Neuronal stem cell (in vitro differentiated cells): ENCODE measurements at regions not wholly inside any gene's neighbourhood (a gene's known extent, or its start where the extent isn't known, plus 50 kb on each side); places are given as distances from the start of the nearest gene placed in this dataset.

Experiments
- DNase-seq: peaks from one replicate; pipeline ENCODE4 v3.0.0-alpha.2; 2013; ENCODE audit warnings: low spot score
- H2AFZ ChIP-seq: one replicate; pipeline ENCODE4 v1.6.1; 2013; ENCODE audit warnings: mild to moderate bottlenecking, low read length, inconsistent platforms
- H2AK5ac ChIP-seq: 2 replicates; pipeline ENCODE4 v1.6.1; 2013; ENCODE audit warnings: low read depth, mild to moderate bottlenecking, inconsistent platforms, low read length, moderate library complexity, mixed read lengths
- H2BK120ac ChIP-seq: 2 replicates; pipeline ENCODE4 v1.6.1; 2013; ENCODE audit warnings: low read depth, mild to moderate bottlenecking, inconsistent platforms, low read length, moderate library complexity, mixed read lengths
- H2BK12ac ChIP-seq: one replicate; pipeline ENCODE4 v1.6.1; 2013; ENCODE audit warnings: low read length, inconsistent platforms
- H2BK15ac ChIP-seq: 2 replicates; pipeline ENCODE4 v1.6.1; 2013; ENCODE audit warnings: mild to moderate bottlenecking, low read length, inconsistent platforms, mixed read lengths
- H2BK5ac ChIP-seq: one replicate; pipeline ENCODE4 v1.6.1; 2013; ENCODE audit warnings: inconsistent platforms, mild to moderate bottlenecking, low read length, moderate library complexity
- H3K14ac ChIP-seq: one replicate; pipeline ENCODE4 v1.6.1; 2013; ENCODE audit warnings: low read length, inconsistent platforms
- H3K18ac ChIP-seq: 2 replicates; pipeline ENCODE4 v1.6.1; 2013; ENCODE audit warnings: low read length, inconsistent platforms
- H3K23ac ChIP-seq: 2 replicates; pipeline ENCODE4 v1.6.1; 2013; ENCODE audit warnings: low read depth, mild to moderate bottlenecking, mixed read lengths, low read length, inconsistent platforms; ENCODE audit not compliant: poor library complexity
- H3K27ac ChIP-seq: replicated peaks from 3 replicates; pipeline ENCODE4 v1.5.1; 2013; ENCODE audit warnings: low read length, inconsistent platforms
- H3K27me3 ChIP-seq, 3 experiments: 2 replicates each; pipeline ENCODE4 v1.6.1; 2013; ENCODE audit warnings: low read length in 3 of 3, mild to moderate bottlenecking in 2 of 3, inconsistent platforms in 1 of 3, low read depth in 1 of 3, mixed read lengths in 1 of 3, moderate library complexity in 1 of 3; ENCODE audit not compliant: control insufficient read depth in 3 of 3, insufficient read depth in 3 of 3
- H3K36me3 ChIP-seq, 2 donors: replicated peaks in 1 of 2; 2 replicates each; pipeline ENCODE4 v1.6.1; 2013; ENCODE audit warnings: low read length in 2 of 2; ENCODE audit not compliant: control insufficient read depth in 2 of 2, insufficient read depth in 2 of 2
- H3K4ac ChIP-seq: 2 replicates; pipeline ENCODE4 v1.6.1; 2013; ENCODE audit warnings: inconsistent platforms, mild to moderate bottlenecking, low read length, moderate library complexity
- H3K4me1 ChIP-seq, 2 donors: 1 replicate in 1 of 2; 2 replicates in 1 of 2; pipeline ENCODE4 v1.6.1; 2013; ENCODE audit warnings: low read length in 2 of 2, low read depth in 1 of 2; ENCODE audit not compliant: control insufficient read depth in 2 of 2, insufficient read depth in 1 of 2
- H3K4me2 ChIP-seq: one replicate; pipeline ENCODE4 v1.6.1; 2013; ENCODE audit warnings: mild to moderate bottlenecking, low read length, inconsistent platforms; ENCODE audit not compliant: insufficient read depth, poor library complexity, severe bottlenecking
- H3K4me3 ChIP-seq, 2 donors: 2 replicates each; pipeline ENCODE4 v1.5.1; 2013; ENCODE audit warnings: low read length in 2 of 2, mild to moderate bottlenecking in 2 of 2, inconsistent platforms in 1 of 2, moderate library complexity in 1 of 2
- H3K79me1 ChIP-seq: one replicate; pipeline ENCODE4 v1.6.1; 2013; ENCODE audit warnings: low read depth, mild to moderate bottlenecking, inconsistent platforms, low read length, moderate library complexity
- H3K9ac ChIP-seq: one replicate; pipeline ENCODE4 v1.6.1; 2013; ENCODE audit warnings: mild to moderate bottlenecking, low read depth, low read length, inconsistent platforms; ENCODE audit not compliant: poor library complexity
- H3K9me3 ChIP-seq, 2 donors: replicated peaks in 1 of 2; 2 replicates each; pipeline versions ENCODE3 to v1.6.1; 2013; ENCODE audit warnings: low read length in 2 of 2, mild to moderate bottlenecking in 2 of 2, inconsistent platforms in 1 of 2, low read depth in 1 of 2, mixed read lengths in 1 of 2, moderate library complexity in 1 of 2; ENCODE audit not compliant: control insufficient read depth in 2 of 2, insufficient read depth in 1 of 2
- H4K8ac ChIP-seq: one replicate; pipeline ENCODE4 v1.6.1; 2013; ENCODE audit warnings: low read depth, mild to moderate bottlenecking, inconsistent platforms, low read length, moderate library complexity
- H4K91ac ChIP-seq: one replicate; pipeline ENCODE4 v1.6.1; 2013; ENCODE audit warnings: low read length, low read depth, mild to moderate bottlenecking, inconsistent platforms; ENCODE audit not compliant: poor library complexity
- WGBS, 2 donors: extraction: QIAGEN DNeasy Blood & Tissue Kit; methylation state at CpG; one replicate each; pipeline ENCODE4 v1.1.7; 2013; ENCODE audit warnings: missing lambda C conversion rate in 2 of 2, mixed read lengths in 1 of 2; ENCODE audit not compliant: insufficient read length in 2 of 2, insufficient replicate concordance in 1 of 2; ENCODE audit errors: extremely low coverage in 2 of 2; 5-methylcytosine and 5-hydroxymethylcytosine counted together

DNA sequence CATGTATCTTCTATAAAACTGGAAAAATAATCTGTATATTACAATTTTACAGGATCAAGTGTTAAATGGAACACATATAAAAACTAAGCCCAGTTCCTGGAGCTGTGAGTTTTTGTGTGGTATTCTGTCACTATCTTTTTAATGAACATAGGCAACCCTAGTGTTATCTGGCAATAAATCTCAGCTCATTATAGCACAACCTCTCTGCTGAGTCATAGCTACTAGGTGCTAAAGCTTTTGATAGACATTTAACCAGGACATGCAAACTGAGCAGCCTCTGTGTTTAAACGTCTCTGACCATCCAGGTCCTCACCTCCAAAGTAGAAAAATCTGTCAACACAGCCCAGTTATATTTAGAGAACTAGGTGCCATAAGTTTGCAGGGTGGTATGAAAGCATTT, 91.0 kb upstream of the CARD18 start:
- H3K27ac ChIP-seq = no peak overlapping the region
- H2BK120ac ChIP-seq = no peak overlapping the region
- no CpG with 5 or more reads among the region's 1 CpG for WGBS, 2 donors
- no peak overlapping the region for H2AFZ ChIP-seq
- H3K4me3 ChIP-seq = no peak overlapping the region
- no peak overlapping the region for H2AK5ac ChIP-seq
- H3K4me2 ChIP-seq = no peak overlapping the region
- H3K14ac ChIP-seq = no peak overlapping the region
- no peak overlapping the region for H4K8ac ChIP-seq
- H3K4ac ChIP-seq = no peak overlapping the region
- no peak overlapping the region for H3K18ac ChIP-seq
- H2BK12ac ChIP-seq = no peak overlapping the region
- no peaks in the 10 kb centered on the region for H3K36me3 ChIP-seq
- H2BK5ac ChIP-seq = no peak overlapping the region
- peaks cover 0 to 3% of the 10 kb centered on the region in 2 donors for H3K4me1 ChIP-seq
- H3K79me1 ChIP-seq = no peaks in the 10 kb centered on the region
- no peak overlapping the region for H4K91ac ChIP-seq
- no peaks in the 10 kb centered on the region for H3K27me3 ChIP-seq
- H3K9ac ChIP-seq = no peak overlapping the region
- no peaks in the 10 kb centered on the region for H3K9me3 ChIP-seq
- no peak overlapping the region for H2BK15ac ChIP-seq
- DNase-seq = no peak
- no peak overlapping the region for H3K23ac ChIP-seq

DNA sequence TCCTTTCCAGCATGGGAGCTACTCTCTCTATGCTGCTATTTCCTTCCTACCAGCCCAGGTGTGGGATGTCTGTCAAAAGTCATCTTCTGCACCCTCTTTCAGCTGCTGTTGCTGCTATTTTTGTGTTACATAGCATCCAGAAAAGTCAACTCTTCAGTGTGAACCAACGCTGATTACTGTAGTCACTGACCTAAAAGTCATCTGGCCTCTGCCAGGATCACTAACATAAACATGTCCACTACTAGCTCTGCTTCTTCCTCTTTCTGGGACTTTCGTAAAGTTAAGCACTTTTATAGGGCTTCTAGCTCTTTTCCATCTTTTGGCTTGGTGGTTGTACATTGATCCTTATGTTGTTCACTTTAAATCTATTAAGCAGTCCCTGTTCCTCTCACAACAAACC, 90.2 kb upstream of the CARD18 start:
- Histone ChIP-seq H4K8ac (no peak overlapping the region), H3K4me3 (no peak overlapping the region), H3K18ac (no peak overlapping the region), H2BK5ac (no peak overlapping the region), H3K4ac (no peak overlapping the region), H3K79me1 (no peaks in the 10 kb centered on the region), H2BK15ac (no peak overlapping the region), H3K36me3 (no peaks in the 10 kb centered on the region), H3K9me3 (no peaks in the 10 kb centered on the region), H2AK5ac (no peak overlapping the region), H3K9ac (no peak overlapping the region), H2BK120ac (no peak overlapping the region), H3K4me1 (peaks cover 0 to 3% of the 10 kb centered on the region in 2 donors), H3K14ac (no peak overlapping the region), H3K23ac (no peak overlapping the region), H4K91ac (no peak overlapping the region), H3K27me3 (no peaks in the 10 kb centered on the region), H2AFZ (no peak overlapping the region), H3K4me2 (no peak overlapping the region), H3K27ac (no peak overlapping the region), H2BK12ac (no peak overlapping the region)
- WGBS, 2 donors = no CpG with 5 or more reads among the region's 2 CpGs
- no peak for DNase-seq

GRCh38 chr11:105229257-105229656, 89.7 kb upstream of the CARD18 start:
- H3K4me1 ChIP-seq = peaks cover 0 to 4% of the 10 kb centered on the region in 2 donors
- no peak for DNase-seq
- no CpG with 5 or more reads among the region's 2 CpGs for WGBS, 2 donors

DNA sequence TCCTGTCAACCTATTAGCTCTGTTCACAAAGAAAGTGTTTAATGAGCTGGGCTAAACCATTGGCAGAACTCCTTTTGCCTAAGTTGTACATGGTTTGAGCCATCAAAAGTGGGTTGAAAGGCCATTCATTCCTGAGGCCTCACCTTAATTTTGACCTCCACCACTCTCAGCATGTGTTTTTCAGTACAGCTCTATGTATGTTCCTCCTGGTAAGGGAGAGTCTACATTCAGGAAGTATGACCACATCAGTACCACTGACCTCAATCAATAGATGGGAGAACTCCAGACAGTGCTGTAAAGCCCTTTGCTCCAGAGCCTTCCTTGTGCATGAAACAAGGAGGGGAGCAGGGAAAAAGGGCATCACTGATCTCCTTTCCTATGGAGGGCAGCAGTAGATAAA, 87.8 kb upstream of the CARD18 start:
- Histone ChIP-seq H4K91ac (no peak overlapping the region), H3K14ac (no peak overlapping the region), H3K36me3 (no peaks in the 10 kb centered on the region), H2AFZ (no peak overlapping the region), H3K9me3 (no peaks in the 10 kb centered on the region), H3K27me3 (no peaks in the 10 kb centered on the region), H3K23ac (no peak overlapping the region), H3K4me2 (no peak overlapping the region), H2AK5ac (no peak overlapping the region), H2BK15ac (no peak overlapping the region), H3K79me1 (no peaks in the 10 kb centered on the region), H3K27ac (no peak overlapping the region), H3K18ac (no peak overlapping the region), H3K4me3 (no peak overlapping the region), H2BK12ac (no peak overlapping the region), H3K4me1 (peaks cover 0 to 4% of the 10 kb centered on the region in 2 donors), H2BK5ac (no peak overlapping the region), H4K8ac (no peak overlapping the region), H2BK120ac (no peak overlapping the region), H3K9ac (no peak overlapping the region), H3K4ac (no peak overlapping the region)
- DNase-seq = no peak

More at GRCh38 chr11:105229257-105229656, 89.7 kb upstream of the CARD18 start:
- Histone ChIP-seq H4K8ac (no peak overlapping the region), H4K91ac (no peak overlapping the region), H3K9ac (no peak overlapping the region), H2AK5ac (no peak overlapping the region), H3K4ac (no peak overlapping the region), H3K23ac (no peak overlapping the region), H3K4me3 (no peak overlapping the region), H2BK12ac (no peak overlapping the region), H3K18ac (no peak overlapping the region), H3K27me3 (no peaks in the 10 kb centered on the region), H3K4me2 (no peak overlapping the region), H3K79me1 (no peaks in the 10 kb centered on the region), H3K27ac (no peak overlapping the region), H3K36me3 (no peaks in the 10 kb centered on the region), H3K14ac (no peak overlapping the region), H2BK5ac (no peak overlapping the region), H2BK15ac (no peak overlapping the region), H2AFZ (no peak overlapping the region), H3K9me3 (no peaks in the 10 kb centered on the region), H2BK120ac (no peak overlapping the region)
